IMR-90 (cell line): ENCODE measurements at regions not wholly inside any gene's neighbourhood (a gene's known extent, or its start where the extent isn't known, plus 50 kb on each side); places are given as distances from the start of the nearest gene placed in this dataset.

ENCODE experiments used
- ATAC-seq: fragments of 200-7000 bp; cut with Tn5 transposase; 2 replicates; pipeline ENCODE4 v1.9.1; 2020; ENCODE audit warnings: low read depth, mild to moderate bottlenecking, moderate library complexity
- BruUV-seq: library from RNA; stranded (reverse); fragments of 400-500 nt; replicated peaks from 2 replicates; lab custom pipeline; 2021; lab: Mats Ljungman, UMichigan
- CTCF ChIA-PET: fragments of 300-600 bp; formaldehyde crosslinking; extraction: SDS; loops from one replicate; lab custom pipeline; 2021; ENCODE audit warnings: antibody characterized with exemption; lab: Yijun Ruan, JAX
- POLR2A ChIA-PET: fragments of 300-600 bp; sonication (Branson Sonifier 250); formaldehyde crosslinking; loops from one replicate; lab custom pipeline; 2022; ENCODE audit warnings: antibody characterized with exemption; ENCODE audit not compliant: unreplicated experiment; lab: Charles Lee
- DNase-seq: peaks from one replicate; pipeline ENCODE4 v3.0.0; 2013
- H2AFZ ChIP-seq: replicated peaks from 2 replicates; pipeline ENCODE3; 2013; ENCODE audit warnings: low read length, mild to moderate bottlenecking; ENCODE audit not compliant: poor library complexity
- H2AK5ac ChIP-seq: 2 replicates; pipeline ENCODE4 v1.6.1; 2013; ENCODE audit warnings: low read depth, low read length, inconsistent platforms
- H2AK9ac ChIP-seq: replicated peaks from 2 replicates; pipeline ENCODE3; 2013; ENCODE audit warnings: mild to moderate bottlenecking, low read depth, low read length, moderate library complexity; ENCODE audit not compliant: poor library complexity
- H2BK120ac ChIP-seq: 2 replicates; pipeline ENCODE4 v1.6.1; 2013; ENCODE audit warnings: low read depth, low read length, inconsistent platforms
- H2BK15ac ChIP-seq: 3 replicates; pipeline ENCODE4 v1.6.1; 2013; ENCODE audit warnings: low read depth, low read length, inconsistent platforms
- H2BK20ac ChIP-seq: 2 replicates; pipeline ENCODE4 v1.6.1; 2013; ENCODE audit warnings: low read depth, mild to moderate bottlenecking, inconsistent platforms, low read length, moderate library complexity
- H2BK5ac ChIP-seq: 2 replicates; pipeline ENCODE4 v1.6.1; 2013; ENCODE audit warnings: mild to moderate bottlenecking, low read depth, low read length, inconsistent platforms; ENCODE audit not compliant: poor library complexity, severe bottlenecking
- H3K14ac ChIP-seq: replicated peaks from 2 replicates; pipeline ENCODE4 v1.6.1; 2013; ENCODE audit warnings: low read depth, low read length, inconsistent platforms
- H3K18ac ChIP-seq: 2 replicates; pipeline ENCODE4 v1.6.1; 2013; ENCODE audit warnings: low read depth, low read length, control low read depth
- H3K23ac ChIP-seq: 2 replicates; pipeline ENCODE4 v1.6.1; 2013; ENCODE audit warnings: low read depth, low read length, inconsistent platforms
- H3K27ac ChIP-seq: 2 replicates; pipeline ENCODE4 v1.5.1; 2013; ENCODE audit warnings: mild to moderate bottlenecking, control low read depth, low read length; ENCODE audit not compliant: insufficient read depth
- H3K27me3 ChIP-seq: 2 replicates; pipeline ENCODE4 v1.6.1; 2013; ENCODE audit warnings: low read length; ENCODE audit not compliant: control insufficient read depth, insufficient read depth
- H3K36me3 ChIP-seq: 2 replicates; pipeline ENCODE4 v1.6.1; 2013; ENCODE audit warnings: low read length, mixed read lengths; ENCODE audit not compliant: control insufficient read depth, insufficient read depth
- H3K4ac ChIP-seq: 2 replicates; pipeline ENCODE4 v1.6.1; 2013; ENCODE audit warnings: low read depth, low read length, inconsistent platforms
- H3K4me1 ChIP-seq: 2 replicates; pipeline ENCODE4 v1.6.1; 2013; ENCODE audit warnings: low read length, mixed read lengths; ENCODE audit not compliant: control insufficient read depth, insufficient read depth
- H3K4me2 ChIP-seq: 2 replicates; pipeline ENCODE4 v1.6.1; 2013; ENCODE audit warnings: low read depth, mild to moderate bottlenecking, control low read depth, low read length, moderate library complexity
- H3K4me3 ChIP-seq: 2 replicates; pipeline ENCODE4 v1.5.1; 2013; ENCODE audit warnings: low read depth, mild to moderate bottlenecking, control low read depth, low read length, moderate library complexity; ENCODE audit not compliant: insufficient read depth
- H3K56ac ChIP-seq: 2 replicates; pipeline ENCODE4 v1.6.1; 2013; ENCODE audit warnings: low read length, inconsistent platforms; ENCODE audit not compliant: insufficient read depth; ENCODE audit errors: extremely low read depth
- H3K79me1 ChIP-seq, 2 experiments: 2 replicates each; pipeline ENCODE4 v1.6.1; 2013; ENCODE audit warnings: low read length in 2 of 2, inconsistent platforms in 1 of 2, low read depth in 1 of 2
- H3K9ac ChIP-seq: 2 replicates; pipeline ENCODE4 v1.6.1; 2013; ENCODE audit warnings: low read depth, low read length, control low read depth
- H3K9me1 ChIP-seq: 2 replicates; pipeline ENCODE4 v1.6.1; 2013; ENCODE audit warnings: low read length, inconsistent platforms; ENCODE audit not compliant: insufficient read depth
- H3K9me3 ChIP-seq: 2 replicates; pipeline ENCODE4 v1.6.1; 2013; ENCODE audit warnings: low read length; ENCODE audit not compliant: control insufficient read depth, insufficient read depth
- H4K20me1 ChIP-seq: 2 replicates; pipeline ENCODE4 v1.6.1; 2013; ENCODE audit warnings: low read length, inconsistent platforms; ENCODE audit not compliant: insufficient read depth
- H4K5ac ChIP-seq: 2 replicates; pipeline ENCODE4 v1.6.1; 2013; ENCODE audit warnings: mild to moderate bottlenecking, low read depth, low read length, control low read depth
- H4K8ac ChIP-seq, 2 experiments: 2 replicates each; pipeline ENCODE4 v1.6.1; 2013; ENCODE audit warnings: low read depth in 2 of 2, low read length in 2 of 2, control low read depth in 1 of 2, inconsistent platforms in 1 of 2
- H4K91ac ChIP-seq: 2 replicates; pipeline ENCODE4 v1.6.1; 2013; ENCODE audit warnings: low read depth, low read length, inconsistent platforms; ENCODE audit not compliant: insufficient read depth
- CEBPB ChIP-seq: IDR thresholded peaks from 2 replicates; pipeline ENCODE4 v1.6.1; 2012; ENCODE audit warnings: low read depth, low read length, improper control_type of control experiment
- CHD1 ChIP-seq: IDR thresholded peaks from 2 replicates; pipeline ENCODE4 v1.6.1; 2012; ENCODE audit warnings: low read depth, low read length, improper control_type of control experiment
- CTCF ChIP-seq: conservative IDR thresholded peaks from 2 replicates; pipeline ENCODE4 v1.5.1; 2012; ENCODE audit warnings: mild to moderate bottlenecking, low read depth, low read length, improper control_type of control experiment
- ELK1 ChIP-seq: fragments of 150-350 bp; IDR thresholded peaks from 2 replicates; pipeline ENCODE4 v1.6.1; 2016; ENCODE audit warnings: low read depth, mild to moderate bottlenecking, low read length, moderate library complexity, borderline replicate concordance
- FOS ChIP-seq: fragments of 150-350 bp; IDR thresholded peaks from 2 replicates; pipeline ENCODE4 v1.6.1; 2016; ENCODE audit warnings: low read depth, low read length
- MAFK ChIP-seq: IDR thresholded peaks from 2 replicates; pipeline ENCODE4 v1.6.1; 2012; ENCODE audit warnings: low read depth, low read length, improper control_type of control experiment
- MAZ ChIP-seq: IDR thresholded peaks from 2 replicates; pipeline ENCODE4 v1.6.1; 2012; ENCODE audit warnings: low read depth, mild to moderate bottlenecking, low read length, improper control_type of control experiment, moderate library complexity, borderline replicate concordance
- MXI1 ChIP-seq: IDR thresholded peaks from 2 replicates; pipeline ENCODE4 v1.6.1; 2012; ENCODE audit warnings: low read depth, mild to moderate bottlenecking, low read length, moderate library complexity, borderline replicate concordance
- NFE2L2 ChIP-seq: fragments of 150-350 bp; IDR thresholded peaks from 2 replicates; pipeline ENCODE4 v1.6.1; 2016; ENCODE audit warnings: low read depth, mild to moderate bottlenecking, low read length
- POLR2A ChIP-seq: IDR thresholded peaks from 2 replicates; pipeline ENCODE4 v1.6.1; 2012; ENCODE audit warnings: mild to moderate bottlenecking, low read depth, low read length
- RAD21 ChIP-seq: IDR thresholded peaks from 2 replicates; pipeline ENCODE4 v1.6.1; 2012; ENCODE audit warnings: low read length, improper control_type of control experiment
- RCOR1 ChIP-seq: IDR thresholded peaks from 2 replicates; pipeline ENCODE4 v1.6.1; 2012; ENCODE audit warnings: mild to moderate bottlenecking, low read length, improper control_type of control experiment; ENCODE audit not compliant: insufficient replicate concordance
- SMC3 ChIP-seq: fragments of 150-350 bp; IDR thresholded peaks from 2 replicates; pipeline ENCODE4 v1.6.1; 2016; ENCODE audit warnings: low read depth, mild to moderate bottlenecking, antibody characterized with exemption, low read length, moderate library complexity
- USF2 ChIP-seq: fragments of 150-350 bp; IDR thresholded peaks from 2 replicates; pipeline ENCODE4 v1.6.1; 2017; ENCODE audit warnings: mild to moderate bottlenecking, antibody characterized with exemption, low read length, low read depth
- WGBS, 2 experiments: methylation state at CpG; one replicate each; pipeline versions ENCODE4 v1.1.5 to v1.1.7; 2013; ENCODE audit warnings: missing lambda C conversion rate in 2 of 2; ENCODE audit not compliant: insufficient read length in 1 of 2; ENCODE audit errors: extremely low coverage in 2 of 2; 5-methylcytosine and 5-hydroxymethylcytosine counted together
- dilution Hi-C: fragments of 300-500 bp; cut with HindIII; formaldehyde crosslinking; loops from one replicate; pipeline ENCODE4 v1.14.3; 2018; ENCODE audit warnings: low sequenced_read_pairs; ENCODE audit not compliant: unreplicated experiment
- in situ Hi-C: fragments of 300-500 bp; cut with MboI; formaldehyde crosslinking; loops from 3 replicates; pipeline ENCODE4 v1.14.3; 2019; ENCODE audit warnings: low sequenced_read_pairs, inconsistent platforms, mixed read lengths
- intact Hi-C: fragments of 100-400 bp; cut with micrococcal nuclease; formaldehyde crosslinking; loops from 2 replicates; pipeline ENCODE4 v1.10.0; 2022

- Histone ChIP-seq H3K9me3 (no peaks in the 10 kb centered on the region), H3K9ac (no peak overlapping the region), H3K4me3 (no peak overlapping the region), H2AK5ac (no peak overlapping the region), H3K4me1 (no peaks in the 10 kb centered on the region), H3K56ac (no peak overlapping the region), H2AK9ac (no peak overlapping the region), H2AFZ (no peak overlapping the region), H4K91ac (no peak overlapping the region), H3K9me1 (no peaks in the 10 kb centered on the region), H3K4me2 (no peak overlapping the region), H3K23ac (no peak overlapping the region), H4K8ac (no peak overlapping the region), H3K27ac (no peak overlapping the region), H3K18ac (no peak overlapping the region), H2BK120ac (no peak overlapping the region), H3K4ac (no peak overlapping the region), H3K14ac (no peak overlapping the region), H2BK15ac (no peak overlapping the region), H3K79me1 (no peaks in the 10 kb centered on the region), H4K20me1 (no peaks in the 10 kb centered on the region), H2BK5ac (no peak overlapping the region), H3K27me3 (peaks cover 2% of the 10 kb centered on the region), H2BK20ac (no peak overlapping the region), H3K36me3 (no peaks in the 10 kb centered on the region), H4K5ac (no peak overlapping the region)
- dilution Hi-C loops: no loop called here
- ChIA-PET CTCF (no interaction called here), POLR2A (no interaction called here)
- DNase-seq (no peak), ATAC-seq (no peak)
- BruUV-seq: no TSS peak
- 20% methylated on average over 1 of the region's 5 CpGs; no CpG with 5 or more reads in 1 of the 2 experiments for WGBS, 2 experiments
- in situ Hi-C loops: loop anchor here (10.0 kb wide), 1 partner anchor 1451 kb away; no protein-coding TSS in a partner anchor
- intact Hi-C loops: loop anchor here (5.0 kb wide), 1 partner anchor 256 kb away; the partner anchor contains the start of gene RPS6KA3
- TF ChIP-seq POLR2A: no peak
- no peak for TF ChIP-seq FOS
- TF ChIP-seq CHD1: no peak
- TF ChIP-seq ELK1: no peak
- no peak for TF ChIP-seq USF2
- TF ChIP-seq RCOR1: no peak
- no peak for TF ChIP-seq SMC3
- no peak for TF ChIP-seq NFE2L2
- no peak for TF ChIP-seq RAD21
- TF ChIP-seq MXI1: no peak
- TF ChIP-seq CEBPB: no peak
- no peak for TF ChIP-seq MAFK
- no peak for TF ChIP-seq MAZ
- TF ChIP-seq CTCF: no peak
Observed at GRCh38 chrX:20523626-20524312, 257.1 kb upstream of the RPS6KA3 start.
